ENCODE measurements at regions not wholly inside any gene's neighbourhood (a gene's known extent, or its start where the extent isn't known, plus 50 kb on each side); places are given as distances from the start of the nearest gene placed in this dataset.

- TF ChIP-seq SUZ12 (IDR thresholded peaks at IDR 0.05) (no peak), FOXK2 (IDR thresholded peaks at IDR 0.05) (no peak)
Measured at GRCh38 chr2:184072470-184072869, 525.9 kb upstream of the ZNF804A start.
